Heart left ventricle (tissue), 13 donors: ENCODE measurements at regions not wholly inside any gene's neighbourhood (a gene's known extent, or its start where the extent isn't known, plus 50 kb on each side); places are given as distances from the start of the nearest gene placed in this dataset.

ENCODE experiments used
- POLR2A ChIP-seq, 2 donors: fragments of 450-650 bp; IDR thresholded peaks; one replicate each; pipeline ENCODE4 v1.6.1; 2017; ENCODE audit warnings: antibody characterized with exemption in 2 of 2, mild to moderate bottlenecking in 2 of 2, moderate library complexity in 2 of 2
- TF ChIP-seq, protein P1 (sequence below), 12 donors: fragments of 200-600 bp; sonication (generic) in 4 of 12; IDR thresholded peaks; one replicate each; pipeline versions ENCODE4 v1.5.0 to v1.8.0; 2018 to 2022; ENCODE audit warnings: antibody characterized with exemption in 12 of 12, mild to moderate bottlenecking in 5 of 12
- donor health status: ischemic (EF 13 %, LVEDD 7.1; RV severe dilation, severe dysfunction).
- donor health status: DM: no; HTN: yes; CAD: no.
- donor health status: DM: no; HTN: no; CAD: no.
- donor health status: ischemic (EF 25% LVEDD 6.9; RV normal size, moderate dysfunction).
- donor health status: ischemic (EF 25% LVEDD 5.7; RV mildly dilated, moderate dysfunction).
- donor health status: ischemic (EF 35%, LVEDD 5.7; RV mildly dilated, moderate dysfunction).
- donor health status: nonischemic (EF 11% LVEDD 7.7; RV severe dilation, severe dysfunction).
- donor health status: DM: yes; HTN: yes; CAD: no.
- donor health status: PGD.
- donor health status: ischemic (EF 29% LVEDD 5.4; RV normal size, mild dysfunction).
- donor health status: nonischemic (EF 23%, LVEDD 6.1; RV moderate dilation, normal function).

DNA sequence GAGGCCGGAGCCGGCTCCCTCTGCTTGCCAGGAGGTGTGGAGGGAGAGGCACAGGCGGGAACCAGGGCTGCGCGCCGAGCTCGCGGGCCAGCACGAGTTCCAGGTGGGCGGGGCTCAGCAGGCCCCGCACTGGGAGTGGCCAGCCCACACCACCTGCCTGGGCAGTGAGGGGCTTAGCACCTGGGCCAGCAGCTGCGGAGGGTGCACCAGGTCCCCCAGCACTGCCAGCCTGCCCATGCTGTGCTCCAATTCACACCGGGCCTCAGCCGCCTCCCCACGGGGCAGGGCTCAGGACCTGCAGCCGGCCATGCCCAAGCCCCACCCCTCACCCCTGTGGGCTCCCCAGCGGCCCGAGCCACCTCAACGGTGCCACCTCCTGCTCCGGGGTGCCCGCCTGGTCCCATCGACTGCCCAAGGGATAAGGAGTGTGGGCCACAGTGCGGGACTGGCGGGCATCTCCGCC is 72.4 kb upstream of the PPP2R5C start:
- TF ChIP-seq, protein P1, sequence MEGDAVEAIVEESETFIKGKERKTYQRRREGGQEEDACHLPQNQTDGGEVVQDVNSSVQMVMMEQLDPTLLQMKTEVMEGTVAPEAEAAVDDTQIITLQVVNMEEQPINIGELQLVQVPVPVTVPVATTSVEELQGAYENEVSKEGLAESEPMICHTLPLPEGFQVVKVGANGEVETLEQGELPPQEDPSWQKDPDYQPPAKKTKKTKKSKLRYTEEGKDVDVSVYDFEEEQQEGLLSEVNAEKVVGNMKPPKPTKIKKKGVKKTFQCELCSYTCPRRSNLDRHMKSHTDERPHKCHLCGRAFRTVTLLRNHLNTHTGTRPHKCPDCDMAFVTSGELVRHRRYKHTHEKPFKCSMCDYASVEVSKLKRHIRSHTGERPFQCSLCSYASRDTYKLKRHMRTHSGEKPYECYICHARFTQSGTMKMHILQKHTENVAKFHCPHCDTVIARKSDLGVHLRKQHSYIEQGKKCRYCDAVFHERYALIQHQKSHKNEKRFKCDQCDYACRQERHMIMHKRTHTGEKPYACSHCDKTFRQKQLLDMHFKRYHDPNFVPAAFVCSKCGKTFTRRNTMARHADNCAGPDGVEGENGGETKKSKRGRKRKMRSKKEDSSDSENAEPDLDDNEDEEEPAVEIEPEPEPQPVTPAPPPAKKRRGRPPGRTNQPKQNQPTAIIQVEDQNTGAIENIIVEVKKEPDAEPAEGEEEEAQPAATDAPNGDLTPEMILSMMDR (IDR thresholded peaks at IDR 0.05): no peak
- no peak for TF ChIP-seq POLR2A (IDR thresholded peaks at IDR 0.05)
